IPS DF 6.9 (cell line): ENCODE measurements at regions not wholly inside any gene's neighbourhood (a gene's known extent, or its start where the extent isn't known, plus 50 kb on each side); places are given as distances from the start of the nearest gene placed in this dataset.

Experiments
- DNase-seq: peaks from one replicate; pipeline ENCODE4 v3.0.0-alpha.2; 2013; ENCODE audit warnings: low read depth, low spot score
- H3K27ac ChIP-seq: one replicate; pipeline ENCODE4 v1.5.1; 2013; ENCODE audit warnings: low read length, control low read depth
- H3K27me3 ChIP-seq: 2 replicates; pipeline ENCODE4 v1.6.1; 2013; ENCODE audit warnings: mild to moderate bottlenecking, low read length; ENCODE audit not compliant: control insufficient read depth, insufficient read depth
- H3K36me3 ChIP-seq: 2 replicates; pipeline ENCODE4 v1.6.1; 2013; ENCODE audit warnings: low read length; ENCODE audit not compliant: control insufficient read depth, insufficient read depth
- H3K4me1 ChIP-seq: 2 replicates; pipeline ENCODE4 v1.6.1; 2013; ENCODE audit warnings: low read length; ENCODE audit not compliant: control insufficient read depth, insufficient read depth
- H3K4me3 ChIP-seq: 2 replicates; pipeline ENCODE4 v1.5.1; 2013; ENCODE audit warnings: mild to moderate bottlenecking, low read length
- H3K9me3 ChIP-seq: 2 replicates; pipeline ENCODE4 v1.6.1; 2013; ENCODE audit warnings: low read length, inconsistent platforms; ENCODE audit not compliant: control insufficient read depth, insufficient read depth
- WGBS: extraction: QIAGEN DNeasy Blood & Tissue Kit; methylation state at CpG from one replicate; pipeline ENCODE4 v1.1.7; 2013; ENCODE audit warnings: mixed read lengths, missing lambda C conversion rate; ENCODE audit not compliant: insufficient read length, insufficient coverage; 5-methylcytosine and 5-hydroxymethylcytosine counted together

- no peaks in the 10 kb centered on the region for H3K36me3 ChIP-seq
- no peak overlapping the region for H3K27ac ChIP-seq
- DNase-seq: no peak
- no peaks in the 10 kb centered on the region; the same call in 1 of the 2 replicates for H3K4me1 ChIP-seq
- no CpG with 5 or more reads among the region's 2 CpGs for WGBS
- no peak overlapping the region for H3K4me3 ChIP-seq
- no peaks in the 10 kb centered on the region for H3K9me3 ChIP-seq
- H3K27me3 ChIP-seq: no peaks in the 10 kb centered on the region
Measured at GRCh38 chr4:74660866-74661265, 133.5 kb downstream of the BTC start.

GRCh38 chr4:74661427-74662201 is 132.7 kb downstream of the BTC start:
- no CpG with 5 or more reads among the region's 2 CpGs for WGBS

GRCh38 chr4:74663631-74664030 is 130.7 kb downstream of the BTC start:
- no peaks in the 10 kb centered on the region for H3K36me3 ChIP-seq
- no peak for DNase-seq
- H3K4me3 ChIP-seq: no peak overlapping the region
- no peaks in the 10 kb centered on the region for H3K27me3 ChIP-seq
- H3K9me3 ChIP-seq: no peaks in the 10 kb centered on the region
- H3K4me1 ChIP-seq: no peaks in the 10 kb centered on the region; the same call in 1 of the 2 replicates
- H3K27ac ChIP-seq: no peak overlapping the region

More at GRCh38 chr4:74661427-74662201, 132.7 kb downstream of the BTC start:
- no peak for DNase-seq
- Histone ChIP-seq H3K36me3 (no peaks in the 10 kb centered on the region), H3K27me3 (no peaks in the 10 kb centered on the region), H3K27ac (no peak overlapping the region), H3K4me1 (no peaks in the 10 kb centered on the region; the same call in 1 of the 2 replicates), H3K4me3 (no peak overlapping the region), H3K9me3 (no peaks in the 10 kb centered on the region)

GRCh38 chr4:74665346-74665745 is 129.0 kb downstream of the BTC start:
- Histone ChIP-seq H3K4me3 (no peak overlapping the region), H3K4me1 (no peaks in the 10 kb centered on the region; the same call in 1 of the 2 replicates), H3K27me3 (no peaks in the 10 kb centered on the region), H3K36me3 (no peaks in the 10 kb centered on the region), H3K9me3 (no peaks in the 10 kb centered on the region), H3K27ac (no peak overlapping the region)
- DNase-seq: no peak
- WGBS: no CpG with 5 or more reads among the region's 4 CpGs

- DNase-seq: no peak
- no peak overlapping the region for H3K4me3 ChIP-seq
- H3K9me3 ChIP-seq: no peaks in the 10 kb centered on the region
- no peaks in the 10 kb centered on the region; the same call in 1 of the 2 replicates for H3K4me1 ChIP-seq
- no peaks in the 10 kb centered on the region for H3K27me3 ChIP-seq
- H3K36me3 ChIP-seq: no peaks in the 10 kb centered on the region
- 100% methylated on average over 1 of the region's 3 CpGs for WGBS
- H3K27ac ChIP-seq: no peak overlapping the region
Measured at GRCh38 chr4:74665876-74666275, 128.4 kb downstream of the BTC start.

- no peaks in the 10 kb centered on the region for H3K9me3 ChIP-seq
- H3K36me3 ChIP-seq: no peaks in the 10 kb centered on the region
- no peaks in the 10 kb centered on the region for H3K27me3 ChIP-seq
- H3K27ac ChIP-seq: no peak overlapping the region
- no peaks in the 10 kb centered on the region; the same call in 1 of the 2 replicates for H3K4me1 ChIP-seq
- H3K4me3 ChIP-seq: no peak overlapping the region
- DNase-seq: no peak
Measured at GRCh38 chr4:74667438-74667837, 126.9 kb downstream of the BTC start.

- Histone ChIP-seq H3K9me3 (no peaks in the 10 kb centered on the region), H3K27me3 (no peaks in the 10 kb centered on the region), H3K4me3 (no peak overlapping the region), H3K36me3 (no peaks in the 10 kb centered on the region), H3K27ac (no peak overlapping the region), H3K4me1 (no peaks in the 10 kb centered on the region; the same call in 1 of the 2 replicates)
- DNase-seq: no peak
Measured at GRCh38 chr4:74667944-74668343, 126.4 kb downstream of the BTC start.

GRCh38 chr4:74669702-74670101 is 124.6 kb downstream of the BTC start:
- Histone ChIP-seq H3K27ac (no peak overlapping the region), H3K4me3 (no peak overlapping the region), H3K36me3 (no peaks in the 10 kb centered on the region), H3K4me1 (no peaks in the 10 kb centered on the region), H3K9me3 (no peaks in the 10 kb centered on the region), H3K27me3 (no peaks in the 10 kb centered on the region)
- WGBS: no CpG with 5 or more reads among the region's 3 CpGs
- DNase-seq: no peak

GRCh38 chr4:74670583-74670982 is 123.7 kb downstream of the BTC start:
- H3K36me3 ChIP-seq: no peaks in the 10 kb centered on the region
- H3K27ac ChIP-seq: no peak overlapping the region
- DNase-seq: no peak
- no peaks in the 10 kb centered on the region for H3K9me3 ChIP-seq
- no peaks in the 10 kb centered on the region for H3K4me1 ChIP-seq
- H3K4me3 ChIP-seq: no peak overlapping the region
- H3K27me3 ChIP-seq: no peaks in the 10 kb centered on the region
- no CpG with 5 or more reads among the region's 1 CpG for WGBS

GRCh38 chr4:74671080-74671698 is 123.1 kb downstream of the BTC start:
- Histone ChIP-seq H3K27ac (no peak overlapping the region), H3K4me3 (no peak overlapping the region), H3K4me1 (no peaks in the 10 kb centered on the region), H3K36me3 (no peaks in the 10 kb centered on the region), H3K9me3 (no peaks in the 10 kb centered on the region), H3K27me3 (no peaks in the 10 kb centered on the region)
- WGBS: no CpG with 5 or more reads among the region's 2 CpGs
- DNase-seq: peak; percentile 16

GRCh38 chr4:74674750-74675149 is 119.6 kb downstream of the BTC start:
- H3K27ac ChIP-seq: no peak overlapping the region
- WGBS: no CpG with 5 or more reads among the region's 1 CpG
- H3K4me3 ChIP-seq: no peak overlapping the region
- no peaks in the 10 kb centered on the region for H3K36me3 ChIP-seq
- DNase-seq: no peak
- H3K27me3 ChIP-seq: no peaks in the 10 kb centered on the region
- H3K9me3 ChIP-seq: no peaks in the 10 kb centered on the region
- H3K4me1 ChIP-seq: no peaks in the 10 kb centered on the region
